Astrocyte of the spinal cord (primary cell): ENCODE measurements at regions not wholly inside any gene's neighbourhood (a gene's known extent, or its start where the extent isn't known, plus 50 kb on each side); places are given as distances from the start of the nearest gene placed in this dataset.

Experiments used
- DNase-seq: peaks from one replicate; pipeline ENCODE4 v3.0.0; 2011; ENCODE audit warnings: low read depth, low spot score
- H3K4me3 ChIP-seq: 2 replicates; pipeline ENCODE4 v1.5.1; 2011; ENCODE audit warnings: low read depth, mild to moderate bottlenecking, low read length, moderate library complexity
- CTCF ChIP-seq: IDR thresholded peaks from 2 replicates; pipeline ENCODE4 v1.5.1; 2012; ENCODE audit warnings: low read depth, mild to moderate bottlenecking, low read length, inconsistent platforms
- in situ Hi-C: cut with HindIII; loops from 2 replicates; pipeline ENCODE4 v1.10.0; 2017; ENCODE audit warnings: low sequenced_read_pairs

GRCh38 chr11:115092516-115092915, 411.7 kb downstream of the CADM1 start:
- in situ Hi-C loops, result no loop called here
- no peak overlapping the region for H3K4me3 ChIP-seq
- no peak for DNase-seq
- no peak for TF ChIP-seq CTCF

DNA sequence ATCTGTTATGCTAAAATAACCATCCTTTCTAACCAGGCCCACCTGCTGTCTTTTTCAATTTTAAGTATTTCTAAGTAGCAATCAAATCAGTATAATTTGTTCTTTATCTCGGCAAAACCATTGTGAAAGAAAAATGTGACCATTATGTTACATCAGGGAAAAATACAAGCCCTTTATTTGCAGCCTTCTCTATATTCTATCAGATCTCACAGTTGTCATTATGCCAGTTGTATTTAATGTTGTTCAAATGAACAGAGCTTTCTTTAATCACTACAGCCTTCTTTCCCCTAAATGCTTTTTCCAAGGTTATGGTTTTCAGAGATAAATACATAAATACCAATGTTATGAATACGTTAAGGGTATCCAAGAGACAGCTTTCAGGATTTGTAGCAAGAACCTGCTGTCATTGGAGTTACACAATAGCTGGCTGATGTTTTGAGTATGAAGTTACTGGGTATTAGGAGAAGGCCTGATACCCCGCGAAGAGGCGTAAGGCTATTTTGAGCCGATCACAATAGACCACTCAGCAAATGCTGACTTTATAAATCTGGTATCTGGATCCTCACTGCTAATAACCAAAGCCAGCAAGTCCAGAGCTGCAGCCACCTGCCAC, 406.3 kb downstream of the CADM1 start:
- in situ Hi-C loops, result no loop called here
- DNase-seq, result no peak
- no peak overlapping the region for H3K4me3 ChIP-seq
- TF ChIP-seq CTCF, result no peak

GRCh38 chr11:115100706-115101105, 403.5 kb downstream of the CADM1 start:
- no peak for TF ChIP-seq CTCF
- in situ Hi-C loops, result no loop called here
- DNase-seq, result no peak
- H3K4me3 ChIP-seq, result no peak overlapping the region

DNA sequence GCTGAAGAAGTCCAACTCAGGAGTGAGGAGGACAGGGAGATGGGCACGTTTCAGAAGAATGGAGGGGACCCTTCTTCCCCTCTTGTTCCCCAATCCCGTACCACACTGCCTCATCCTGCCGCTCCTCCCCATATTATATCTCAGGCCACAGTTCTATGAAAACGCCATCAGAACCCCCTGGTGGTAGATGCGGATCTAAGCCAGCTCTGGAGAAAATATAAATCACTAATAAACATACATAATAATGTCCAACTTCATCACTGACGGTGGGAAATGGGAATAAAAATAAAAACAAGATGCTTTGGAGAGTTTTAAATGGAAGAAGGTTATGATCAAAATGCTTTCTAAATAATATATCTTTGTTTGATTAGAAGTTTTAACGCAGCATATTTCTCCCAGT, 400.3 kb downstream of the CADM1 start:
- TF ChIP-seq CTCF, result no peak
- in situ Hi-C loops, result no loop called here
- DNase-seq, result no peak
- no peak overlapping the region for H3K4me3 ChIP-seq

- no peak for DNase-seq
- in situ Hi-C loops, result no loop called here
Measured at GRCh38 chr11:115104851-115105453, 399.3 kb downstream of the CADM1 start.

DNA sequence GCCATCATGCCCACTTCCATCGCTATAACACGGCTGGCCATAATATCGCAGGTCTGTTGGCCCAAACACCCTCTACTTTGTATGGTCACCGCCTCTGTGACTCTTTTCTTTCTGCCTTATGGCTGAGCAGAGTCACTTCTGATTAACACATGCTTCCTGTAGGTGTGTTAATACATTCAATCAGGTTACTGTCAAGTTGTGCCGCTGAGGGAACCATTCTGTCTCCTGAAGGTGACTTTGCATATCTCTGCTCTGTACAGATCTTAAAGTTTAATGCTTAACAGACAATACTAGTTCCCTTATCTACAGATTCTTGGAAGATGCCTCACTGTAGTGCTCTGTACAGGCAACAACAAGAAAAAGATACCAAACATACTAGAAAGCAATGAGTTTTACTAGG, 393.1 kb downstream of the CADM1 start:
- H3K4me3 ChIP-seq, result no peak overlapping the region
- no peak for DNase-seq
- TF ChIP-seq CTCF, result no peak
- in situ Hi-C loops, result no loop called here

More at GRCh38 chr11:115104851-115105453, 399.3 kb downstream of the CADM1 start:
- H3K4me3 ChIP-seq, result no peak overlapping the region
- TF ChIP-seq CTCF, result no peak

- no peak overlapping the region for H3K4me3 ChIP-seq
- no peak for DNase-seq
- TF ChIP-seq CTCF, result no peak
- in situ Hi-C loops, result no loop called here
Measured at GRCh38 chr11:115112754-115113153, 391.5 kb downstream of the CADM1 start.
